ENCODE measurements at regions not wholly inside any gene's neighbourhood (a gene's known extent, or its start where the extent isn't known, plus 50 kb on each side); places are given as distances from the start of the nearest gene placed in this dataset.

DNA sequence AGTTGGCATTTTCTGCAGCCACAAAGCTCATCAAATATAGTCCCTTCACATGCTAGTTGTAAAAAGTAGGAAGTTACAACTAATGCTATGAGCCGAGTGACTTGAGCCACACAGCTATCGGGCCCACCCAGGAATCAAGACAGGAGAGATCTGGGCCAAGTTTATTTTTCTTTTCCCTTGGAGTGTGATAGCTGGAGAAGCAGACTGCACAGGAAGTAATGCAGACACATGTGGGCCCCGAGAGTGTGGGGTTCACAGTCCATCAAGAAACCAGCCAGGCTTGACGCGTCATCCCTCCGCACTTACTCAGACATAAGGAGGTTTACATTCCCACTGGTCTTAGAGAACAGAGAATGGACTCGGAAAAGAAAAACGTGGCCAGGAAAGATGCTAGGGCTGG, 403.1 kb upstream of the CDH11 start:
- no peak for DNase-seq

- no peak for DNase-seq
Measured at GRCh38 chr16:65524231-65524630, 402.4 kb upstream of the CDH11 start.

DNA sequence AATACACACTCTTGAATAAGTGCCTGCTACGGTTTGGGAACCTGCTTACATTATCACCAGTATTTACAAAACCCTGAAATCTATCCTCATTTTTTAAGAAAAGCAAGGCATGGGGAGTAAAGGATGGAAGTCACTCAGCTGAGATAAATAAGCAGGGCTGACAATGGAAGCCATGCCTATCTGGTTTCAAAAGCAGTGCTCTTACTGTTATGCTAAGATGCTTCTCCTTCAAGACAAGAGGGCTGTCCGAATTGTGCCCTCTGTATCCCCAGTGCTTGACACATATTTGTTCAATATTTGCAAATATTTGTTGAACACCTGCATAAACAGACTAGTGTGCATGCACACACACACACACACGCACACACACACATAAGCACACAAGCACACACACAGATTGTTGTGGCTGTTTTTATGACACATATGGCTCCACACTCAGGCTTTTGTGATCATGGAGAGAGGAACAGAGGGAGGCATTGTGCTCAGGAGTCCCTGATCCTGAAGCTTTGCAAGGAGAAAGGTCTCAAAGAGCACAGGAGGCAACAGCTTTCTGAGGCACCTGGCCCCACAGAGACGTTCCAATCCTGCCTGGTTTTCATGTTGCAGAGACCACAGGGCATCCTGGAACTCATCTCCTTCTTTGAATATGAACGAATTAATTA, 401.6 kb upstream of the CDH11 start:
- no peak for DNase-seq

- no peak for DNase-seq
Measured at GRCh38 chr16:65522412-65522811, 400.5 kb upstream of the CDH11 start.

GRCh38 chr16:65521633-65522328, 399.9 kb upstream of the CDH11 start:
- no peak for DNase-seq

GRCh38 chr16:65519402-65519801, 397.5 kb upstream of the CDH11 start:
- DNase-seq = no peak

DNA sequence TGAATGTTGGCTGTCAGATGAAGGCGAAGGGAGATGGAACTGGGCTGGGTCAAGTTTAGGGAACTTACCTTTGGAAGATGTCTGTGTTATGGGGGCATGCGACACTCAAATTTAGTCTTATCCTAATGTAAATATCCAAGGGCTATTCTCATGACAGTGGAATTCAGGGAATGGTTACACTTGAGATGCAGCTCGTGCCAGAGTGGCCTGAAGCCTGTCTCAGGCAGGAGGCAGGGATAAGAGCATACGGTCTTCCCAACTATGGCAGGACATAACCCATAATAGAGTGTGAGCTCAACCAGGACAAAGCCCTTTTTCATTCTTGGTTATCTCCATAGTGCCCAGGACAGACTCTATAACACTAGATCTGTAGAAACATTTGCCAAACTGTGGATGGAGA, 393.3 kb upstream of the CDH11 start:
- no peak for DNase-seq

DNA sequence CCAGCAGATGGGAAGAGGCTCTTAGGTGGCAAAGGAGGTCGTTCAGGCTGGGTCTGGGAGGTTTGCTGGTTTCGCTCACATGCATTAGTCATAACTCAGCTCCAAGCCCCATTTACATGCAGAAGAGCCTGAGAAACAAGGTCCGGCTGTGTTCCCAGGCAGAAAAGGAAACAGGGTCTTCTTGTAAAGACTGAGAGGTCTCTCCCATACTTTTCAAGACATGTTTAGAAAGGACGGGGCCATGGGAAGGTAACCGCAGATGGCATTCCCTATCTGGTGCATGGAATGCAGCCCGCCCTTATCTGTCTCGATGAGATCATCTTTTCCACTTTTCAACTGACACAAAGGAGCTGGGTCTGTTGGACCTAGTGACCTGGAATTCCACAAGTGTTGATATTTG, 389.0 kb upstream of the CDH11 start:
- no peak for DNase-seq

DNA sequence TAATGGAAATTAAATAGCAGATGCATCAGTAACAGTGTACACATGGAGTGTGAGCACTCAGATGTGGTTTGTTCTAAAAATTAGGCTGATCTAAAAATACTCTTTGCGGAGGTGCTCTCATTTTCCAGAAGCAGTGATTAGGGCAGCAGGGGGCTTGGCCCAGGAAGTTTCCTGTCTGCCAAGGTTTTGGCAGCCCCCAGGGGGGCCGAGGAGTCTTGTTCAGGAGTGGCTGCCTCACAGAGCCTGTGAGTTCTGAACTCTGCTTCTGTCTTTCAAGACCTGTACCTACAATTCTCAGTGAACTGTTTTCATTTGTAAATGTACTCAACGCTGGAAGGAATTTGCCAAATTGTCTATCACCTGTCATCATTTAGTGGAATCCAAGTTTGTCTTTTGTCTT, 388.4 kb upstream of the CDH11 start:
- no peak for DNase-seq

DNA sequence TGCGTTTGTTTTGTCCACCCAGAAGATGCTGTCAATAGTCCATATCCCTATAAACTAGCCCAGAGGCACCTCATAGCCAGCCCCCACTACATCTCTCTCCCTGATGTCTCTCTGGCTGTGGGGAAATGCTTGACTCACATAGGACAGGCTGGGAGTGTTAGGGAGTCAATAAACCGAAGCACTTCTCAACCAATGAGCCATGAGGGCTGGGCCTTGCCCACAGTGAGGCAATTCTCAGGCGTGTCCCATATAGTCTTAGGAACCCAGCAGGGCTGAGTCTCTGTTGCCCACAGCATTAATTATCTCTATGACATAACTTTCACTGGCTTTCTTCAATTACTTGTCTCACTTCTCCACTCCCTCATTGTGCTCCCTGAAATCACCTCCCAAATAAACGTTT, 387.3 kb upstream of the CDH11 start:
- no peak for DNase-seq

DNA sequence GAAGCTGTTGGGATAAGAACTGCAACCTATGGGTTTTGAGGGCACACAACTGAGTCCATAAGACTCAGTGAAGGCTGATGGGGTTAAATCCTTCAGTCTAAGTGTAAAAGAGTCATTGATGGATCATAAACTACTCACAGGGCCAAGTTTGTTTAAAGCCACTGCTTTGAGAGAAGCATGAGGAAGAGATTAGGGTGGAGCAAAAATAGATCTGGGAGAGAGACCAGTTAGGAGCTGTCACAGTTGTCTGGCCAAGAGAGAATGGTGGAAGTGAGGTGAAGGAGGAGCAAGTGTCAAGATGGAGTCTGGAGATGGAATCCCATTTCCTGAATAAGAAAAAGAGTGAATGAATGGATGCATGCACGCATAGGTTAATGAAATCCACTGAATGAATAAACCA, 379.1 kb upstream of the CDH11 start:
- DNase-seq = no peak

DNA sequence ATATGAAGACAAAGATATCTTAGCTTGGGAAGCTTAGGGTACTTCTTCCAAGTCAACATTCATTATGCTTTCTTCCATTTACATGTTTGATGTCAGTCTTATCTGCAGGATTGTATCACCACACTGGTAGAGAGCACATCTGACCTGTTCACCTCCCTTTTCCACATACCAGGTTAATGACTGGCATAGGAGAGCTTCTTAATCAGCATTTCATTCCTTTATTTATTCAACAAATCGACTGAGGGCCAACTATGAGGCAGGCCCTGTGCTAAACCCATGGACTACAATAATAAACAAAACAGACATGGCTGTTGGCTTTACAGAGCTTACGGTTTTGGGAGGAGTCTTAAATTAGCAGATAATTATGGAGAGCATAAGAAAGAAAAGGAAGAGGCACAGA, 378.1 kb upstream of the CDH11 start:
- no peak for DNase-seq

GRCh38 chr16:65499566-65499965, 377.7 kb upstream of the CDH11 start:
- DNase-seq = no peak

GRCh38 chr16:65497571-65497970, 375.7 kb upstream of the CDH11 start:
- DNase-seq = no peak

GRCh38 chr16:65495106-65495505, 373.2 kb upstream of the CDH11 start:
- DNase-seq = no peak

DNA sequence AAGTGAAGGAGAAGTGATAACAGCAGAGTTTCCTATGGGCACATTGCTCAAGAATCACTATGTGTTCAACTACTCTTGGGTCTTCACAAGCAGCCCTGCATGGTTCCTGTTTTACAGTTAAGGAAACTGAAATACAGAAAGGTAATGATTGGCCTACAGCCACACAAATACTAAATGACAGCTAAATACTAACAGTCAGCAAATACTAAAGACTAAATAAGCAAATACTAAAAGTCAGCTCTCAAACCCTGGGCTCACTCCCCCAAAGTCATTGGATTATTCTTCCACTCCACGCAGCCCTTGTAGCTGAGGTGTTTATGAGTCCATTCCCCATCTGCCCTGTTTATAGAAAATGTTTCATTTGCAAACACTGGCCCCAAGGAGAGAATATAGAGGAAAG, 372.7 kb upstream of the CDH11 start:
- DNase-seq = no peak

DNA sequence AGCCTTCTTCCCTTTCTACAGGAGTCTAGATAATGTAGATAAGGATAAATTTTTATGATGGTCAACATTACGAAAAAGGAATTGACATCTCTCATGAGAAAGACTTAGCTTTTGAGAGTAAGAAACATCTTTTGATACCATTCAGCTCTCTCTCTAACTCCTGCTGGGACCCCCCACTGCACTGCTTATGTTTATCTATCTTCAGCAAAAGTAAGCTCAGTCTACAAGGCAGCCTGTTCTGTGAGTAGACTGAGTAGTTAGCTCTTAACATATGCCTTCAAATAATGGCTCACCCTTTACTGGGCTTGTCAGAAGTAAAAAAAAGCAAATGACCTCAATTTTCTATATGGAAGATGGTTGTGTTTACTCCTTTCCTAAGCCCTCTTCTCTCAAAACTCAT, 372.2 kb upstream of the CDH11 start:
- no peak for DNase-seq

DNA sequence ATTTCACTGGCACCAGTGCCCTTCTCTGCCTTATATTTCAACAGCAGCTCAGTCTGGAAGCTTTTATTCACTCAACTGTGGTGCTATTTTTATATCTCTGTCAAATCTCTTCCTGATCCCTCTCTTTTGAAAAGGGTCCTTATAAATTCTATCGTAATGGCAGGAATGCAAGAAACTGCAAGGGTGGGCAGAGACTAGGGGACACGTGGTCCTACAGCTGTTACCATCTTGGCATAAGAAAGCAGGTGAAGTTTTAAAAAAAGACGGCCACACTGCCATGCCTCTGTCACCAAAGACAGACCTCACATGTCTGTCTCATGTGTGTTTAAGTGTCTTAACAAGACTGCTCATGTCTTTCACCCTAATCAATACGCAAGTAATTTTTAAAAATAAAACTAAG, 368.4 kb upstream of the CDH11 start:
- DNase-seq = no peak

- DNase-seq = no peak
Measured at GRCh38 chr16:65489531-65490023, 367.7 kb upstream of the CDH11 start.

- no peak for DNase-seq
Measured at GRCh38 chr16:65487231-65487630, 365.4 kb upstream of the CDH11 start.

DNA sequence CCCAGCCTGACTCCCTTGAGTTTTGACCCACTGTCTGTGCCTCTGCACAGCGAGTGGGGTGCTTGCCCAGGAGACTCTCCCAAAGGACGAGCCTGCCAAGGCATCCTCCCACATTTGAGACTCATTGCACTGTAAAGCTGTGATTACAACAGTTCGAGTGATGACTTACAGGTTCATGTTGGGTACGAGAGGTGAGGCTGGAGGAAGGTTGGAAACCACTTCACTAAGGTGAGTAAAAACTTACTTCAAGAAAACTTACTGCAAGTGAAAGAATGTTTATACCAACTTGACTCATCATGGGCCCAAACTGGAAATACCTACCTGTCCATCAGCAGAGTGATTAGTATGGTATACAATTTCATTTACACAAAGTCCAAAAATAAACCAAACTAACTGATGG, 360.1 kb upstream of the CDH11 start:
- no peak for DNase-seq

DNA sequence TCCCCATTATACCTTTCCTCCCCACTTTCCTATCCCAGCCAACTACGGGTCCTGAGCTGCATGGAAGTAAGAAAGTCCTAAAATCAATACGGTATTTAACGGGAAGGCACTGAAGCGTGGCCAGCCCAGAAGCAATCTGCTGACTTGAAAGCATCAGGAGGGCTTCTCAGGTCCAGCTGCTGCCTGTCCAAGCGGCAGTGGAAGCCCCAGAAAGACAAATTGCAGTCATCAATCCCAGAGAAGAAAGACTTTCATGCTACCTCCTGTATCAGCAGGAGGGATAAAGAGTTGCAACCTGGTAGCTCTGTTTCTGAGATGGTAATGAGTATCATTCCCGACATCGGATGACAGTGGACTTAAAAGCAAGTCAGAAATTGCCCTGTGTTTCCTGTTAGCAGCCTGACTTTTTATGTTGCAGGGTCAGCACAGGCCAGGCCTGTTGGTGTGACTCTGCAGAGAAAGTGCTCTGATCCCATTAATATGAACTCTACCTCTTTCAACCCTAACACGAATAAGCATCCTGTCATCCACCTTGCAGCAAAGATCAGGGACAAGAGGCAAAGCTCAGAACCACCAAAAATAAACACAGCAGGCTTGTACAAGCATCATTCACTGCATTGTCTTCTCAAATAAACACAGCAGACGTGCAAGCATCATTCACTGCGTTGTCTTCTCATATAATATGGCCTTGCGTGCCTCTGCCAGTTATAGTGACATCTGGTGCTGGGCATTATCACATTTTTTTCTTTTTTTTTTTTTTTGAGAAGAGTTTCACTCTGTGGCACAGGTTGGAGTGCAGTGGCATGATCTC, 358.6 kb upstream of the CDH11 start:
- DNase-seq = no peak

DNA sequence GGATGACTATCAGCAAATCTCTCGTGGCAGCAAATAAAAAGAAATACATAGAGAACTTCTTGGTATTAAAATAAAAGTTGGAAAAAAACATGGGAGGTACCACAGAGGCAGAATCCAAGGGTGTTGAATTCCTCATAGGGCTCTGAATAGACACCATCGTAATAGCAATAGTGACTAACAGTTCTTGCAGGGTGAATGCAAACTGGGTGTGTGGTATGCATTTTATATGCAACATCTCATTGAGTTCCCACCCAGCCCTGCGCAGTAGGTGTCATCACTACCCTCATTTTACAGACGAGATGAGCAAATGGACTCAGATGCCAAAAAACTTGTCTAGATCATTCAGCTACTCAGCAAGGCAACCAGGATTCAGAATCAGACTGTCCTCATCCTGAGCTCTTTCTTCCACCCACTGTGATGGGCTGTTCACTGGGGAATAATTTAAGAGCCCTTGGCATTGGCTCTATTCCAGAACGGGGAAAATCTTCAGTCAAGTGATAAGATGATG, 354.6 kb upstream of the CDH11 start:
- DNase-seq = no peak

DNA sequence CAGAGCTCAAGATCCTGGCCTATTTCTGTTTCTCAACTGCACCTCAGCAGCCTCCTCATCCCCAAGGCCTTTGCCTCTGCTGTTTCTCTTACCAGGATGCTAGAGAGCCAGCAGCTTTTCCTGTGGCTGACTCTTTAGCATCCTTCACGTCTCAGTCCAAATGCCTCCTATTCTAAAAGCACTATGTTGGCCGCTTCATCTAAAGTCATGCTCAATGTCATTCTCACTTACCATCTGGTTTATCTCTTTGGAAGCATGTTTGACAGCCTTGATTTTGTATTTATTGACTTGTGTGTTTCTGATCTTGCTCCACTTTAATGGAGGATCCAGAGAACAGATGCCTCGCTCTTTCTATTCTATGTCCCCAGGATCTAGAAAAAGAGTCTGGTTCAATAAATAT, 351.8 kb upstream of the CDH11 start:
- no peak for DNase-seq
